GM18909 (cell line): ENCODE measurements at regions not wholly inside any gene's neighbourhood (a gene's known extent, or its start where the extent isn't known, plus 50 kb on each side); places are given as distances from the start of the nearest gene placed in this dataset.

Experiments
- ATAC-seq: cut with Tn5 transposase; IDR thresholded peaks from one replicate; pipeline ENCODE4 v1.9.1; 2021; ENCODE audit warnings: mild to moderate bottlenecking; ENCODE audit not compliant: unreplicated experiment, poor library complexity

GRCh38 chr2:104777721-104778120, 76.2 kb upstream of the POU3F3 start:
- ATAC-seq, result no peak

- no peak for ATAC-seq
Observed at GRCh38 chr2:104781151-104781550, 72.8 kb upstream of the POU3F3 start.

GRCh38 chr2:104784264-104784663, 69.7 kb upstream of the POU3F3 start:
- no peak for ATAC-seq

- no peak for ATAC-seq
Observed at GRCh38 chr2:104786204-104786603, 67.7 kb upstream of the POU3F3 start.

- ATAC-seq, result no peak
Observed at GRCh38 chr2:104786821-104787220, 67.1 kb upstream of the POU3F3 start.

- no peak for ATAC-seq
Observed at GRCh38 chr2:104787298-104788065, 66.4 kb upstream of the POU3F3 start.

- no peak for ATAC-seq
Observed at GRCh38 chr2:104788742-104789455, 65.0 kb upstream of the POU3F3 start.

GRCh38 chr2:104790100-104790811, 63.7 kb upstream of the POU3F3 start:
- ATAC-seq, result no peak

- ATAC-seq, result no peak
Observed at GRCh38 chr2:104790901-104791495, 62.9 kb upstream of the POU3F3 start.

- ATAC-seq, result no peak
Observed at GRCh38 chr2:104793966-104794365, 59.9 kb upstream of the POU3F3 start.

GRCh38 chr2:104794441-104794840, 59.5 kb upstream of the POU3F3 start:
- no peak for ATAC-seq
